ENCODE measurements at regions not wholly inside any gene's neighbourhood (a gene's known extent, or its start where the extent isn't known, plus 50 kb on each side); places are given as distances from the start of the nearest gene placed in this dataset.

- peak; percentile 43 for DNase-seq
Observed at GRCh38 chr21:34022627-34023335, 50.6 kb upstream of the MRPS6 start.

GRCh38 chr21:34021726-34022125 is 51.7 kb upstream of the MRPS6 start:
- no peak for DNase-seq

GRCh38 chr21:34020983-34021553 is 52.3 kb upstream of the MRPS6 start:
- no peak for DNase-seq

- peak; percentile 45 for DNase-seq
Observed at GRCh38 chr21:34020005-34020847, 53.2 kb upstream of the MRPS6 start.

GRCh38 chr21:34019402-34019801 is 54.0 kb upstream of the MRPS6 start:
- no peak for DNase-seq

- DNase-seq, result no peak
Observed at GRCh38 chr21:34018910-34019309, 54.5 kb upstream of the MRPS6 start.

- DNase-seq, result no peak
Observed at GRCh38 chr21:34018185-34018584, 55.2 kb upstream of the MRPS6 start.

GRCh38 chr21:34017039-34017961 is 56.1 kb upstream of the MRPS6 start:
- no peak for DNase-seq

- DNase-seq, result no peak
Observed at GRCh38 chr21:34012640-34013039, 60.7 kb upstream of the MRPS6 start.

GRCh38 chr21:34011660-34012059 is 61.7 kb upstream of the MRPS6 start:
- no peak for DNase-seq

GRCh38 chr21:34009193-34009592 is 64.2 kb upstream of the MRPS6 start:
- peak; percentile 32 for DNase-seq

- peak; percentile 65 for DNase-seq
Observed at GRCh38 chr21:34008618-34009017, 64.8 kb upstream of the MRPS6 start.

- DNase-seq, result no peak
Observed at GRCh38 chr21:34006611-34007168, 66.7 kb upstream of the MRPS6 start.

- DNase-seq, result no peak
Observed at GRCh38 chr21:34004974-34005373, 68.4 kb upstream of the MRPS6 start.

- no peak for DNase-seq
Observed at GRCh38 chr21:34004013-34004938, 69.1 kb upstream of the MRPS6 start.

GRCh38 chr21:34003428-34003827 is 70.0 kb upstream of the MRPS6 start:
- DNase-seq, result no peak

GRCh38 chr21:34000375-34000774 is 73.0 kb upstream of the MRPS6 start:
- DNase-seq, result no peak

GRCh38 chr21:33998809-33999208 is 74.6 kb upstream of the MRPS6 start:
- no peak for DNase-seq

GRCh38 chr21:33998402-33998801 is 75.0 kb upstream of the MRPS6 start:
- DNase-seq, result no peak

GRCh38 chr21:33997436-33997835 is 75.9 kb upstream of the MRPS6 start:
- no peak for DNase-seq

- no peak for DNase-seq
Observed at GRCh38 chr21:33994373-33994772, 78.8 kb upstream of the ATP5PO start.

Data from activated CD4-positive, alpha-beta T cell treated with anti-CD3 and anti-CD28 coated beads, Interleukin-10, Interleukin-2, amounts not matched to agents 100 ng/mL and 50 ng/mL, durations not matched to agents 16 hours and 8 hours (primary cell).